Muscle of arm (tissue), 1 donor: ENCODE measurements at regions not wholly inside any gene's neighbourhood (a gene's known extent, or its start where the extent isn't known, plus 50 kb on each side); places are given as distances from the start of the nearest gene placed in this dataset.
"Not testable (repeated sequence)": the region's sequence is repeated elsewhere in the genome, so short reads cannot be mapped to it uniquely, and the experiment has no call there.

ENCODE experiments used
- DNase-seq: peaks from one replicate; pipeline ENCODE4 v3.0.0-alpha.2; 2013

GRCh38 chr3:153552887-153553604 is 391.0 kb downstream of the RAP2B start:
- no peak for DNase-seq

GRCh38 chr3:153553605-153553945 is 391.5 kb downstream of the RAP2B start:
- no peak for DNase-seq

GRCh38 chr3:153555919-153556318 is 393.9 kb downstream of the RAP2B start:
- no peak for DNase-seq

GRCh38 chr3:153559366-153559765 is 397.3 kb downstream of the RAP2B start:
- DNase-seq = not testable (repeated sequence)

GRCh38 chr3:153567011-153567410 is 405.0 kb downstream of the RAP2B start:
- no peak for DNase-seq

- no peak for DNase-seq
Measured at GRCh38 chr3:153567556-153567955, 405.5 kb downstream of the RAP2B start.

GRCh38 chr3:153570481-153570880 is 408.5 kb downstream of the RAP2B start:
- not testable (repeated sequence) for DNase-seq

- no peak for DNase-seq
Measured at GRCh38 chr3:153572165-153572564, 410.1 kb downstream of the RAP2B start.

- DNase-seq = no peak
Measured at GRCh38 chr3:153572654-153573053, 410.6 kb downstream of the RAP2B start.

- no peak for DNase-seq
Measured at GRCh38 chr3:153573481-153573880, 411.5 kb downstream of the RAP2B start.

- no peak for DNase-seq
Measured at GRCh38 chr3:153574445-153574844, 412.4 kb downstream of the RAP2B start.

- no peak for DNase-seq
Measured at GRCh38 chr3:153577059-153577736, 415.2 kb downstream of the RAP2B start.

GRCh38 chr3:153578046-153578445 is 416.0 kb downstream of the RAP2B start:
- no peak for DNase-seq

- DNase-seq = no peak
Measured at GRCh38 chr3:153590051-153590450, 428.0 kb downstream of the RAP2B start.

GRCh38 chr3:153591561-153592245 is 429.7 kb downstream of the RAP2B start:
- DNase-seq = no peak

GRCh38 chr3:153595186-153595815 is 433.3 kb downstream of the RAP2B start:
- peak; percentile 13 for DNase-seq

- no peak for DNase-seq
Measured at GRCh38 chr3:153596401-153596800, 434.4 kb downstream of the RAP2B start.

- peak; percentile 15 for DNase-seq
Measured at GRCh38 chr3:153599685-153600084, 437.7 kb downstream of the RAP2B start.

GRCh38 chr3:153600896-153601295 is 438.9 kb downstream of the RAP2B start:
- DNase-seq = no peak

- no peak for DNase-seq
Measured at GRCh38 chr3:153601374-153601853, 439.4 kb downstream of the RAP2B start.

GRCh38 chr3:153602801-153603200 is 440.8 kb downstream of the RAP2B start:
- no peak for DNase-seq

- DNase-seq = no peak
Measured at GRCh38 chr3:153614140-153614539, 452.1 kb downstream of the RAP2B start.
